Gastrocnemius medialis (tissue), 4 donors: ENCODE measurements at regions not wholly inside any gene's neighbourhood (a gene's known extent, or its start where the extent isn't known, plus 50 kb on each side); places are given as distances from the start of the nearest gene placed in this dataset.

ENCODE experiments used
- POLR2A ChIP-seq, 2 donors: fragments of 450-650 bp; IDR thresholded peaks; one replicate each; pipeline ENCODE4 v1.6.1; 2017; ENCODE audit warnings: antibody characterized with exemption in 2 of 2, mild to moderate bottlenecking in 2 of 2, moderate library complexity in 2 of 2
- TF ChIP-seq, protein P1 (sequence below), 5 experiments: fragments of 450-650 bp in 3 of 5; fragments of 200-600 bp in 2 of 5; sonication (generic) in 2 of 5; IDR thresholded peaks in 4 of 5; conservative IDR thresholded peaks in 1 of 5; 1 replicate in 4 of 5; 2 replicates in 1 of 5; pipeline ENCODE4 v1.5.1; 2016 to 2019; ENCODE audit warnings: antibody characterized with exemption in 5 of 5, mild to moderate bottlenecking in 3 of 5, moderate library complexity in 3 of 5

DNA sequence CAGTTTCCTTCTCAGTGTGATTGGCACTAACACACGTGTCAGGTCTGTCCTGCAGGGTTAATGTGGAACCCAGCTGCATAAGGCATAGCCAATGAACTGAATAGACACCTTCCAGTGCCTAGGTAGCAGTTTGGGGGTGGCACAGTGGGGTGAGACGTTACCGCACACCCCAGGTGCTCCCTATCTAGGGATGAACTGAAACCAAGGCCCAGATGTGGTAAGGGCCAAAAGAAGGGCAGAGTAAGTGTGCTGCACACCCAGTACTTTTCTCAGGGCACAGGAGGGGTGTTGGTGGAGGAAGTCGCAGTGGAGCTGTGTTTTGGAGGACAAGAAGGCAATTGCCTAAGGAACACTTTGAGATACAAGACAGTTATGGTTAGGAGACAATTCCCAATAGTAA is 317.9 kb upstream of the TSHZ3 start:
- TF ChIP-seq POLR2A (IDR thresholded peaks at IDR 0.05) = no peak
- TF ChIP-seq, protein P1, sequence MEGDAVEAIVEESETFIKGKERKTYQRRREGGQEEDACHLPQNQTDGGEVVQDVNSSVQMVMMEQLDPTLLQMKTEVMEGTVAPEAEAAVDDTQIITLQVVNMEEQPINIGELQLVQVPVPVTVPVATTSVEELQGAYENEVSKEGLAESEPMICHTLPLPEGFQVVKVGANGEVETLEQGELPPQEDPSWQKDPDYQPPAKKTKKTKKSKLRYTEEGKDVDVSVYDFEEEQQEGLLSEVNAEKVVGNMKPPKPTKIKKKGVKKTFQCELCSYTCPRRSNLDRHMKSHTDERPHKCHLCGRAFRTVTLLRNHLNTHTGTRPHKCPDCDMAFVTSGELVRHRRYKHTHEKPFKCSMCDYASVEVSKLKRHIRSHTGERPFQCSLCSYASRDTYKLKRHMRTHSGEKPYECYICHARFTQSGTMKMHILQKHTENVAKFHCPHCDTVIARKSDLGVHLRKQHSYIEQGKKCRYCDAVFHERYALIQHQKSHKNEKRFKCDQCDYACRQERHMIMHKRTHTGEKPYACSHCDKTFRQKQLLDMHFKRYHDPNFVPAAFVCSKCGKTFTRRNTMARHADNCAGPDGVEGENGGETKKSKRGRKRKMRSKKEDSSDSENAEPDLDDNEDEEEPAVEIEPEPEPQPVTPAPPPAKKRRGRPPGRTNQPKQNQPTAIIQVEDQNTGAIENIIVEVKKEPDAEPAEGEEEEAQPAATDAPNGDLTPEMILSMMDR (IDR thresholded peaks at IDR 0.05 in 4 of 5, conservative IDR thresholded peaks at IDR 0.05 in 1 of 5) = no peak
